ENCODE measurements at regions not wholly inside any gene's neighbourhood (a gene's known extent, or its start where the extent isn't known, plus 50 kb on each side); places are given as distances from the start of the nearest gene placed in this dataset.

GRCh38 chr11:112842151-112842550 is 119.1 kb upstream of the NCAM1 start:
- Mint-ChIP-seq H3K4me1 (no peaks in the 10 kb centered on the region), H3K27ac (no peak overlapping the region), H3K4me3 (no peak overlapping the region), H3K27me3 (peaks cover 0 to 20% (median 3%) of the 10 kb centered on the region in 5 donors), H3K36me3 (no peaks in the 10 kb centered on the region), H3K9me3 (peaks cover 0 to 10% (median 0%) of the 10 kb centered on the region in 9 donors)
- DNase-seq = no peak
- no peak for ATAC-seq
- POLR2A ChIA-PET = no interaction called here

- Mint-ChIP-seq H3K9me3 (peaks cover 0 to 10% (median 0%) of the 10 kb centered on the region in 9 donors), H3K36me3 (no peaks in the 10 kb centered on the region), H3K27me3 (peaks cover 0 to 20% (median 3%) of the 10 kb centered on the region in 5 donors), H3K4me3 (no peak overlapping the region), H3K27ac (no peak overlapping the region), H3K4me1 (no peaks in the 10 kb centered on the region)
- ATAC-seq = no peak
- DNase-seq = no peak
- POLR2A ChIA-PET = no interaction called here
Observed at GRCh38 chr11:112844517-112844916, 116.7 kb upstream of the NCAM1 start.

- no peak overlapping the region for H3K4me3 Mint-ChIP-seq
- H3K27ac Mint-ChIP-seq = no peak overlapping the region
- H3K36me3 Mint-ChIP-seq = no peaks in the 10 kb centered on the region
- POLR2A ChIA-PET = no interaction called here
- peaks cover 7 to 12% (median 9%) of the 10 kb centered on the region in 5 donors for H3K27me3 Mint-ChIP-seq
- no peak for ATAC-seq
- no peak for DNase-seq
- H3K4me1 Mint-ChIP-seq = no peaks in the 10 kb centered on the region
- H3K9me3 Mint-ChIP-seq = peaks cover 0 to 20% (median 0%) of the 10 kb centered on the region in 9 donors
Observed at GRCh38 chr11:112847568-112847967, 113.7 kb upstream of the NCAM1 start.

GRCh38 chr11:112852143-112852866 is 108.9 kb upstream of the NCAM1 start:
- no peak overlapping the region for H3K4me3 Mint-ChIP-seq
- ATAC-seq (no peak), DNase-seq (no peak)
- peaks cover 0 to 19% (median 2%) of the 10 kb centered on the region in 9 donors for H3K9me3 Mint-ChIP-seq
- no peak overlapping the region for H3K27ac Mint-ChIP-seq
- H3K36me3 Mint-ChIP-seq = no peaks in the 10 kb centered on the region
- H3K4me1 Mint-ChIP-seq = no peaks in the 10 kb centered on the region
- POLR2A ChIA-PET = no interaction called here
- peaks cover 11 to 35% (median 18%) of the 10 kb centered on the region in 5 donors for H3K27me3 Mint-ChIP-seq

- no peak for ATAC-seq
- POLR2A ChIA-PET = no interaction called here
- H3K4me3 Mint-ChIP-seq = peak overlapping the region in 1 of 10 donors; percentile 20
- H3K27me3 Mint-ChIP-seq = peaks cover 10 to 36% (median 20%) of the 10 kb centered on the region in 5 donors
- H3K4me1 Mint-ChIP-seq = no peaks in the 10 kb centered on the region
- H3K36me3 Mint-ChIP-seq = no peaks in the 10 kb centered on the region
- DNase-seq = no peak
- H3K27ac Mint-ChIP-seq = no peak overlapping the region
- peaks cover 0 to 38% (median 12%) of the 10 kb centered on the region in 9 donors for H3K9me3 Mint-ChIP-seq
Observed at GRCh38 chr11:112856133-112856532, 105.1 kb upstream of the NCAM1 start.

- H3K27ac Mint-ChIP-seq = no peak overlapping the region
- no peaks in the 10 kb centered on the region for H3K4me1 Mint-ChIP-seq
- peaks cover 10 to 35% (median 20%) of the 10 kb centered on the region in 5 donors for H3K27me3 Mint-ChIP-seq
- DNase-seq (no peak), ATAC-seq (no peak)
- POLR2A ChIA-PET = no interaction called here
- H3K4me3 Mint-ChIP-seq = peak overlapping the region in 1 of 10 donors; percentile 20
- peaks cover 0 to 39% (median 13%) of the 10 kb centered on the region in 9 donors for H3K9me3 Mint-ChIP-seq
- H3K36me3 Mint-ChIP-seq = no peaks in the 10 kb centered on the region
Observed at GRCh38 chr11:112856591-112856990, 104.6 kb upstream of the NCAM1 start.

- DNase-seq (no peak), ATAC-seq (no peak)
- H3K36me3 Mint-ChIP-seq = peaks cover 0 to 8% (median 2%) of the 10 kb centered on the region in 3 donors
- POLR2A ChIA-PET = no interaction called here
- H3K27me3 Mint-ChIP-seq = peaks cover 3 to 24% (median 15%) of the 10 kb centered on the region in 5 donors
- no peak overlapping the region for H3K27ac Mint-ChIP-seq
- H3K4me1 Mint-ChIP-seq = no peaks in the 10 kb centered on the region
- H3K9me3 Mint-ChIP-seq = peaks cover 0 to 43% (median 18%) of the 10 kb centered on the region in 9 donors
- H3K4me3 Mint-ChIP-seq = no peak overlapping the region
Observed at GRCh38 chr11:112858289-112859023, 102.8 kb upstream of the NCAM1 start.

- DNase-seq (no peak), ATAC-seq (no peak)
- Mint-ChIP-seq H3K27ac (no peak overlapping the region), H3K27me3 (peaks cover 2 to 23% (median 11%) of the 10 kb centered on the region in 5 donors), H3K4me1 (no peaks in the 10 kb centered on the region), H3K4me3 (no peak overlapping the region), H3K9me3 (peaks cover 0 to 43% (median 18%) of the 10 kb centered on the region in 9 donors), H3K36me3 (peaks cover 0 to 8% (median 2%) of the 10 kb centered on the region in 3 donors)
- POLR2A ChIA-PET = no interaction called here
Observed at GRCh38 chr11:112859787-112860186, 101.4 kb upstream of the NCAM1 start.

GRCh38 chr11:112861356-112861755 is 99.9 kb upstream of the NCAM1 start:
- ATAC-seq = no peak
- H3K27me3 Mint-ChIP-seq = peaks cover 0 to 14% (median 3%) of the 10 kb centered on the region in 5 donors
- H3K9me3 Mint-ChIP-seq = peaks cover 0 to 43% (median 18%) of the 10 kb centered on the region in 9 donors
- H3K36me3 Mint-ChIP-seq = peaks cover 0 to 8% (median 2%) of the 10 kb centered on the region in 3 donors
- no peak overlapping the region for H3K27ac Mint-ChIP-seq
- H3K4me1 Mint-ChIP-seq = no peaks in the 10 kb centered on the region
- no peak for DNase-seq
- H3K4me3 Mint-ChIP-seq = no peak overlapping the region
- POLR2A ChIA-PET = no interaction called here

GRCh38 chr11:112863305-112863704 is 97.9 kb upstream of the NCAM1 start:
- Mint-ChIP-seq H3K4me1 (no peaks in the 10 kb centered on the region), H3K27ac (no peak overlapping the region), H3K27me3 (peaks cover 0 to 17% (median 8%) of the 10 kb centered on the region in 5 donors), H3K36me3 (peaks cover 0 to 8% (median 2%) of the 10 kb centered on the region in 3 donors), H3K4me3 (no peak overlapping the region), H3K9me3 (peaks cover 0 to 35% (median 17%) of the 10 kb centered on the region in 9 donors)
- no peak for DNase-seq
- POLR2A ChIA-PET = no interaction called here
- ATAC-seq = no peak

- H3K9me3 Mint-ChIP-seq = peaks cover 0 to 32% (median 14%) of the 10 kb centered on the region in 9 donors
- POLR2A ChIA-PET = no interaction called here
- H3K4me1 Mint-ChIP-seq = no peaks in the 10 kb centered on the region
- ATAC-seq = no peak
- no peak overlapping the region for H3K4me3 Mint-ChIP-seq
- peaks cover 0 to 8% (median 2%) of the 10 kb centered on the region in 3 donors for H3K36me3 Mint-ChIP-seq
- no peak overlapping the region for H3K27ac Mint-ChIP-seq
- DNase-seq = no peak
- peaks cover 0 to 17% (median 5%) of the 10 kb centered on the region in 5 donors for H3K27me3 Mint-ChIP-seq
Observed at GRCh38 chr11:112864672-112865071, 96.5 kb upstream of the NCAM1 start.

- DNase-seq (no peak), ATAC-seq (no peak)
- POLR2A ChIA-PET = no interaction called here
- Mint-ChIP-seq H3K27ac (no peak overlapping the region), H3K27me3 (peaks cover 5 to 25% (median 7%) of the 10 kb centered on the region in 5 donors), H3K4me1 (peaks cover 0 to 4% (median 0%) of the 10 kb centered on the region in 4 donors), H3K4me3 (no peak overlapping the region), H3K36me3 (no peaks in the 10 kb centered on the region), H3K9me3 (peaks cover 0 to 3% (median 0%) of the 10 kb centered on the region in 9 donors)
Observed at GRCh38 chr11:112871909-112872500, 89.2 kb upstream of the NCAM1 start.

GRCh38 chr11:112874980-112875379 is 86.2 kb upstream of the NCAM1 start:
- no peaks in the 10 kb centered on the region for H3K36me3 Mint-ChIP-seq
- ATAC-seq = no peak
- peaks cover 5 to 16% (median 5%) of the 10 kb centered on the region in 5 donors for H3K27me3 Mint-ChIP-seq
- POLR2A ChIA-PET = no interaction called here
- H3K4me3 Mint-ChIP-seq = no peak overlapping the region
- no peak for DNase-seq
- H3K4me1 Mint-ChIP-seq = peaks cover 0 to 11% (median 0%) of the 10 kb centered on the region in 4 donors
- no peaks in the 10 kb centered on the region for H3K9me3 Mint-ChIP-seq
- H3K27ac Mint-ChIP-seq = no peak overlapping the region
